ENCODE measurements at regions not wholly inside any gene's neighbourhood (a gene's known extent, or its start where the extent isn't known, plus 50 kb on each side); places are given as distances from the start of the nearest gene placed in this dataset.

GRCh38 chr10:128741180-128741579, 615.0 kb upstream of the MKI67 start:
- H3K4me3 ChIP-seq, result no peak overlapping the region
- DNase-seq (no peak), ATAC-seq (ENCODE audit: insufficient read depth, low FRiP score) (no peak)
- 85 to 86% methylated on average over 4 of the region's 4 CpGs for WGBS, 2 donors
- peaks cover 0 to 10% (median 0%) of the 10 kb centered on the region in 5 donors for H3K4me1 ChIP-seq (ENCODE audit: control insufficient read depth in 5 of 5, insufficient read depth in 5 of 5, low read length in 5 of 5)
- no peak overlapping the region for H3K27ac ChIP-seq (ENCODE audit: low read depth in 1 of 2, low read length in 1 of 2)
- TF ChIP-seq, protein P1, sequence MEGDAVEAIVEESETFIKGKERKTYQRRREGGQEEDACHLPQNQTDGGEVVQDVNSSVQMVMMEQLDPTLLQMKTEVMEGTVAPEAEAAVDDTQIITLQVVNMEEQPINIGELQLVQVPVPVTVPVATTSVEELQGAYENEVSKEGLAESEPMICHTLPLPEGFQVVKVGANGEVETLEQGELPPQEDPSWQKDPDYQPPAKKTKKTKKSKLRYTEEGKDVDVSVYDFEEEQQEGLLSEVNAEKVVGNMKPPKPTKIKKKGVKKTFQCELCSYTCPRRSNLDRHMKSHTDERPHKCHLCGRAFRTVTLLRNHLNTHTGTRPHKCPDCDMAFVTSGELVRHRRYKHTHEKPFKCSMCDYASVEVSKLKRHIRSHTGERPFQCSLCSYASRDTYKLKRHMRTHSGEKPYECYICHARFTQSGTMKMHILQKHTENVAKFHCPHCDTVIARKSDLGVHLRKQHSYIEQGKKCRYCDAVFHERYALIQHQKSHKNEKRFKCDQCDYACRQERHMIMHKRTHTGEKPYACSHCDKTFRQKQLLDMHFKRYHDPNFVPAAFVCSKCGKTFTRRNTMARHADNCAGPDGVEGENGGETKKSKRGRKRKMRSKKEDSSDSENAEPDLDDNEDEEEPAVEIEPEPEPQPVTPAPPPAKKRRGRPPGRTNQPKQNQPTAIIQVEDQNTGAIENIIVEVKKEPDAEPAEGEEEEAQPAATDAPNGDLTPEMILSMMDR (IDR thresholded peaks at IDR 0.05; ENCODE audit: control extremely low read depth, extremely low read depth), result no peak
- no peaks in the 10 kb centered on the region for H3K9me3 ChIP-seq (ENCODE audit: control insufficient read depth in 4 of 4, insufficient read depth in 3 of 4, low read length in 3 of 4)
- no peaks in the 10 kb centered on the region for H3K36me3 ChIP-seq (ENCODE audit: control insufficient read depth in 4 of 4, insufficient read depth in 4 of 4, low read length in 4 of 4)
- peaks cover 0 to 2% (median 0%) of the 10 kb centered on the region in 3 donors for H3K27me3 ChIP-seq (ENCODE audit: control insufficient read depth in 3 of 3, insufficient read depth in 3 of 3, low read length in 2 of 3)
- no peak overlapping the region for H3K9ac ChIP-seq (ENCODE audit: insufficient read depth in 1 of 2, low read length in 2 of 2)

GRCh38 chr10:128741680-128742079, 615.5 kb upstream of the MKI67 start:
- DNase-seq (no peak), ATAC-seq (ENCODE audit: insufficient read depth, low FRiP score) (no peak)
- no peaks in the 10 kb centered on the region for H3K9me3 ChIP-seq (ENCODE audit: control insufficient read depth in 4 of 4, insufficient read depth in 3 of 4, low read length in 3 of 4)
- H3K4me1 ChIP-seq (ENCODE audit: control insufficient read depth in 5 of 5, insufficient read depth in 5 of 5, low read length in 5 of 5), result peaks cover 0 to 10% (median 0%) of the 10 kb centered on the region in 5 donors
- H3K4me3 ChIP-seq, result no peak overlapping the region
- TF ChIP-seq, protein P1 (IDR thresholded peaks at IDR 0.05; ENCODE audit: control extremely low read depth, extremely low read depth), result no peak
- H3K9ac ChIP-seq (ENCODE audit: insufficient read depth in 1 of 2, low read length in 2 of 2), result no peak overlapping the region
- H3K36me3 ChIP-seq (ENCODE audit: control insufficient read depth in 4 of 4, insufficient read depth in 4 of 4, low read length in 4 of 4), result no peaks in the 10 kb centered on the region
- H3K27ac ChIP-seq (ENCODE audit: low read depth in 1 of 2, low read length in 1 of 2), result no peak overlapping the region
- peaks cover 0 to 2% (median 0%) of the 10 kb centered on the region in 3 donors for H3K27me3 ChIP-seq (ENCODE audit: control insufficient read depth in 3 of 3, insufficient read depth in 3 of 3, low read length in 2 of 3)
- WGBS, 2 donors, result 80 to 81% methylated on average over 5 of the region's 5 CpGs

DNA sequence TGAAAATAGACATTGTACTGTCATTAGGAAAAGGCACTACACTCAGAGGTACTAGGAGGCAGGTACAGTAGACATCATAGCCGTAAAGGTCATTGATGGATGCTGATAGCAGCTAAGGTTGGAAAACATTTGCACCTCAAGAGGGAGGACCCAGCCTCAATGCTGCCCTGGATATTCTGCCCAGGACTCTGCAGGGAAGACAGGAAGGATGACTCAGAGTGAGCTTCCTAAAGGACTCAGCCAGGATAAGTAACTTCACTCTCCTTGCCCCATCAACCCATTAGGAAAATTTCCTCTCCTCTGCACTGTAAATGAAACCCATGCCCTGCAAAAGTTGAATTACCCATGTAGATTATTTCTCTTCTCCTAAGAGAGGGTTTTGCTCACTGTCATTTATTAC, 617.9 kb upstream of the MKI67 start:
- no peaks in the 10 kb centered on the region for H3K36me3 ChIP-seq (ENCODE audit: control insufficient read depth in 4 of 4, insufficient read depth in 4 of 4, low read length in 4 of 4)
- H3K9me3 ChIP-seq (ENCODE audit: control insufficient read depth in 4 of 4, insufficient read depth in 3 of 4, low read length in 3 of 4), result no peaks in the 10 kb centered on the region
- WGBS, 2 donors, result 87 to 90% methylated on average over 1 of the region's 1 CpG
- peaks cover 0 to 5% (median 3%) of the 10 kb centered on the region in 3 donors for H3K27me3 ChIP-seq (ENCODE audit: control insufficient read depth in 3 of 3, insufficient read depth in 3 of 3, low read length in 2 of 3)
- H3K4me1 ChIP-seq (ENCODE audit: control insufficient read depth in 5 of 5, insufficient read depth in 5 of 5, low read length in 5 of 5), result no peaks in the 10 kb centered on the region
- DNase-seq (no peak), ATAC-seq (ENCODE audit: insufficient read depth, low FRiP score) (no peak)
- TF ChIP-seq, protein P1 (IDR thresholded peaks at IDR 0.05; ENCODE audit: control extremely low read depth, extremely low read depth), result no peak
- H3K27ac ChIP-seq (ENCODE audit: low read depth in 1 of 2, low read length in 1 of 2), result no peak overlapping the region
- H3K9ac ChIP-seq (ENCODE audit: insufficient read depth in 1 of 2, low read length in 2 of 2), result no peak overlapping the region
- H3K4me3 ChIP-seq, result no peak overlapping the region

DNA sequence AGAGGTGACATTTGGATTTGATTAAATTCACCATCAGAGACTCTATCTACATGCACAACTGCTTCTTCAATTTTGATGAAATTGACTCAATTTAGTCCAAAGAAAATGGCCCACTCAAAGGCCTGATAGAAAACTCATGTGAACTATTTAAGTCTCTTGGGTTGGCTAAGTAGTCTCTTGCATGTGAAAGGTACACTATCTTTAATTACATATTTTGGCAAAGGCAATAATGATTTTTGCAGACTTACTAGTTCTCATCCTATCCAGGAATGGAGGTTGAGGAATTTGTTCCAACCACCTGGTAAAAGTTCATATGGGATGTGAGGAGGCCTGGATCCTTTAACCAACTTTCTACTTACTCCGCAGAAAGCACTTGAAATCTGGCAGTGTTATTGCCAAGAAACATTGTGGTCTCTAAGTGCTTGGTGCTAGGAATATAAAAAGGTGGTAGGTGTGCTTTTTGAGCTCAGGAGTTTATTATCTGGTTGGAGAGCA, 618.6 kb upstream of the MKI67 start:
- Histone ChIP-seq H3K27ac (ENCODE audit: low read depth in 1 of 2, low read length in 1 of 2) (no peak overlapping the region), H3K4me1 (ENCODE audit: control insufficient read depth in 5 of 5, insufficient read depth in 5 of 5, low read length in 5 of 5) (no peaks in the 10 kb centered on the region), H3K4me3 (no peak overlapping the region), H3K9ac (ENCODE audit: insufficient read depth in 1 of 2, low read length in 2 of 2) (no peak overlapping the region), H3K27me3 (ENCODE audit: control insufficient read depth in 3 of 3, insufficient read depth in 3 of 3, low read length in 2 of 3) (peaks cover 0 to 7% (median 5%) of the 10 kb centered on the region in 3 donors), H3K9me3 (ENCODE audit: control insufficient read depth in 4 of 4, insufficient read depth in 3 of 4, low read length in 3 of 4) (no peaks in the 10 kb centered on the region), H3K36me3 (ENCODE audit: control insufficient read depth in 4 of 4, insufficient read depth in 4 of 4, low read length in 4 of 4) (no peaks in the 10 kb centered on the region)
- no peak for ATAC-seq (ENCODE audit: insufficient read depth, low FRiP score)
- no peak for DNase-seq
- TF ChIP-seq, protein P1 (IDR thresholded peaks at IDR 0.05; ENCODE audit: control extremely low read depth, extremely low read depth), result no peak
- 93 to 100% methylated on average over 1 of the region's 1 CpG for WGBS, 2 donors

All from lung (tissue), 11 donors.